Spleen (tissue), 7 donors: ENCODE measurements at regions not wholly inside any gene's neighbourhood (a gene's known extent, or its start where the extent isn't known, plus 50 kb on each side); places are given as distances from the start of the nearest gene placed in this dataset.

Source experiments
- POLR2A ChIP-seq, 3 donors: fragments of 450-650 bp; IDR thresholded peaks; one replicate each; pipeline ENCODE4 v1.5.1; 2017; ENCODE audit warnings: antibody characterized with exemption in 3 of 3, mild to moderate bottlenecking in 1 of 3
- TF ChIP-seq, protein P1 (sequence below), 11 experiments: fragments of 200-600 bp in 7 of 11; fragments of 450-650 bp in 4 of 11; sonication (generic) in 4 of 11; IDR thresholded peaks in 8 of 11; conservative IDR thresholded peaks in 3 of 11; 1 replicate in 7 of 11; 2 replicates in 4 of 11; pipeline versions ENCODE4 v1.4.0 to v1.8.0; 2016 to 2021; ENCODE audit warnings: antibody characterized with exemption in 11 of 11, inconsistent platforms in 4 of 11, mild to moderate bottlenecking in 1 of 11
- donor health status: DM: no; HTN: no; CAD: no; lungs with moderate emphysema.
- donor health status: DM: no; HTN: no; CAD: no.
- donor health status: DM: no; HTN: no; CAD: no.

DNA sequence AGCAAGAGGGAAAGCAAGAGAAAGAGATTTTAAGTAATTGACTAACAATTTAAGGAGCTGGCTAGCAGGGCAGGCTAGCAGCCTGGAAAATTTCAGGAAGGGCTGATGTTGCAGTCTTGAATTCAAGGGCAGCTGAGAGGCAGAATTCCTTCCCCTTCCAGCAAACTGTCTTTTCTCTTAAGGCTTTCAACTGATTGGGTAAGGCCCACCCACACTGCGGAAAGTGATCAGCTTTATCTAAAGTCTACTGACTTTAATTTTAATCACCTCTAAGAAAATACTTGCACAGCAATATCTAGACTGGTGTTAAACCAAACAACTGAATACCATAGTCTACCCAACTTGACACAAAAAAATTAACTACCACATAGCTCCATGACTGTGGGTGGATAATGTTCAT lies 303.9 kb downstream of the FZD1 start:
- TF ChIP-seq, protein P1, sequence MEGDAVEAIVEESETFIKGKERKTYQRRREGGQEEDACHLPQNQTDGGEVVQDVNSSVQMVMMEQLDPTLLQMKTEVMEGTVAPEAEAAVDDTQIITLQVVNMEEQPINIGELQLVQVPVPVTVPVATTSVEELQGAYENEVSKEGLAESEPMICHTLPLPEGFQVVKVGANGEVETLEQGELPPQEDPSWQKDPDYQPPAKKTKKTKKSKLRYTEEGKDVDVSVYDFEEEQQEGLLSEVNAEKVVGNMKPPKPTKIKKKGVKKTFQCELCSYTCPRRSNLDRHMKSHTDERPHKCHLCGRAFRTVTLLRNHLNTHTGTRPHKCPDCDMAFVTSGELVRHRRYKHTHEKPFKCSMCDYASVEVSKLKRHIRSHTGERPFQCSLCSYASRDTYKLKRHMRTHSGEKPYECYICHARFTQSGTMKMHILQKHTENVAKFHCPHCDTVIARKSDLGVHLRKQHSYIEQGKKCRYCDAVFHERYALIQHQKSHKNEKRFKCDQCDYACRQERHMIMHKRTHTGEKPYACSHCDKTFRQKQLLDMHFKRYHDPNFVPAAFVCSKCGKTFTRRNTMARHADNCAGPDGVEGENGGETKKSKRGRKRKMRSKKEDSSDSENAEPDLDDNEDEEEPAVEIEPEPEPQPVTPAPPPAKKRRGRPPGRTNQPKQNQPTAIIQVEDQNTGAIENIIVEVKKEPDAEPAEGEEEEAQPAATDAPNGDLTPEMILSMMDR (IDR thresholded peaks at IDR 0.05 in 8 of 11, conservative IDR thresholded peaks at IDR 0.05 in 3 of 11): no peak
- no peak for TF ChIP-seq POLR2A (IDR thresholded peaks at IDR 0.05)
